ENCODE measurements at regions not wholly inside any gene's neighbourhood (a gene's known extent, or its start where the extent isn't known, plus 50 kb on each side); places are given as distances from the start of the nearest gene placed in this dataset.

DNA sequence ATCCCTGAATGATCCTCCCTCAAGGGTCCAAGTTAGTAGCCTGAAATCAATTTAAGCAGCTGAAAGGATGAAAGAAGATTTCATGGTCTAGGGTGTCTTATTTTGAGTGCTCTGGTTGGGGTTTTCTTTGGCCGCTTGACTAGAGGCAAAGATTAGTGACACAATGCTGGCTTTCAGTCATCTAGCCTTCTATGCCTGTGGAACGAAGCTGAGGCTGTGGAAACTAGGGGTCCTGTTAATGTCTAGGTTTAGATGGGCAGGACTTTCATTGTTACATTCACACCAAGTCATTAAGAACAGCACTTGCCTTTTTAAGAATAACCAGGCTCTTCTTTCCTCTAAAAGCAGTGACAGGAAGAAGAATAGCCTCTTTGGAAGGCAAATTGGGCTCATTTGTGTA lies 253.8 kb upstream of the E2F7 start:
- no TSS peak for BruUV-seq (replicated peaks)
- no peaks in the 10 kb centered on the region for H3K9me3 Mint-ChIP-seq (ENCODE audit: low read depth, unreplicated experiment)
- no peaks in the 10 kb centered on the region for H3K36me3 Mint-ChIP-seq (ENCODE audit: insufficient read depth, unreplicated experiment)
- H3K4me1 Mint-ChIP-seq (ENCODE audit: low read depth, unreplicated experiment) = no peaks in the 10 kb centered on the region
- TF ChIP-seq, protein P1, sequence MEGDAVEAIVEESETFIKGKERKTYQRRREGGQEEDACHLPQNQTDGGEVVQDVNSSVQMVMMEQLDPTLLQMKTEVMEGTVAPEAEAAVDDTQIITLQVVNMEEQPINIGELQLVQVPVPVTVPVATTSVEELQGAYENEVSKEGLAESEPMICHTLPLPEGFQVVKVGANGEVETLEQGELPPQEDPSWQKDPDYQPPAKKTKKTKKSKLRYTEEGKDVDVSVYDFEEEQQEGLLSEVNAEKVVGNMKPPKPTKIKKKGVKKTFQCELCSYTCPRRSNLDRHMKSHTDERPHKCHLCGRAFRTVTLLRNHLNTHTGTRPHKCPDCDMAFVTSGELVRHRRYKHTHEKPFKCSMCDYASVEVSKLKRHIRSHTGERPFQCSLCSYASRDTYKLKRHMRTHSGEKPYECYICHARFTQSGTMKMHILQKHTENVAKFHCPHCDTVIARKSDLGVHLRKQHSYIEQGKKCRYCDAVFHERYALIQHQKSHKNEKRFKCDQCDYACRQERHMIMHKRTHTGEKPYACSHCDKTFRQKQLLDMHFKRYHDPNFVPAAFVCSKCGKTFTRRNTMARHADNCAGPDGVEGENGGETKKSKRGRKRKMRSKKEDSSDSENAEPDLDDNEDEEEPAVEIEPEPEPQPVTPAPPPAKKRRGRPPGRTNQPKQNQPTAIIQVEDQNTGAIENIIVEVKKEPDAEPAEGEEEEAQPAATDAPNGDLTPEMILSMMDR (IDR thresholded peaks at IDR 0.05; ENCODE audit: unreplicated experiment) = no peak
- CTCF ChIA-PET = no interaction called here
- H3K27ac Mint-ChIP-seq (ENCODE audit: unreplicated experiment) = no peak overlapping the region
- no peaks in the 10 kb centered on the region for H3K27me3 Mint-ChIP-seq (ENCODE audit: unreplicated experiment)
- H3K4me3 Mint-ChIP-seq (ENCODE audit: low read depth, unreplicated experiment) = no peak overlapping the region
- DNase-seq = no peak
- intact Hi-C loops (cut with micrococcal nuclease; ENCODE audit: unreplicated experiment) = no loop called here

DNA sequence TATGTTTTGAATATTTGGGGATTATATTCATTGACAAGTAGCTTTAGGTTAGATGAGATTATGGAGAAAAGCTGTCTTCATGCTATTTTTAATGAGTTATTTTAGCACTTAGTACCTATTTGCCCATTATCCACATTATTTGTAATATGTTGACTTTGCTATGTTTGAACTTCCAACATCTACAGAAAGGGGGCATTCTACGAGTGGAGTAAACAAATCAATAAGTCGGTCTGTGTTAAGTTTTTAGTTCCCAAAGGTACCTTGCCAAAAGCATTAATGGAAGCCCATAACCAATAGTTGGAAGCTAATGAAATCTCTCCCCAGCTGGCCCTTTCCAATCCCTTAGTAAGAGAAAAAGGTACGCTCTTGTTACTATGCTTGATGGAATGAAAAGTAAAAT lies 250.0 kb upstream of the E2F7 start:
- Mint-ChIP-seq H3K36me3 (ENCODE audit: insufficient read depth, unreplicated experiment) (no peaks in the 10 kb centered on the region), H3K4me1 (ENCODE audit: low read depth, unreplicated experiment) (no peaks in the 10 kb centered on the region), H3K4me3 (ENCODE audit: low read depth, unreplicated experiment) (no peak overlapping the region), H3K27ac (ENCODE audit: unreplicated experiment) (no peak overlapping the region), H3K27me3 (ENCODE audit: unreplicated experiment) (no peaks in the 10 kb centered on the region), H3K9me3 (ENCODE audit: low read depth, unreplicated experiment) (no peaks in the 10 kb centered on the region)
- CTCF ChIA-PET = no interaction called here
- no TSS peak for BruUV-seq (replicated peaks)
- no peak for DNase-seq
- intact Hi-C loops (cut with micrococcal nuclease; ENCODE audit: unreplicated experiment) = no loop called here
- TF ChIP-seq, protein P1 (IDR thresholded peaks at IDR 0.05; ENCODE audit: unreplicated experiment) = no peak

DNA sequence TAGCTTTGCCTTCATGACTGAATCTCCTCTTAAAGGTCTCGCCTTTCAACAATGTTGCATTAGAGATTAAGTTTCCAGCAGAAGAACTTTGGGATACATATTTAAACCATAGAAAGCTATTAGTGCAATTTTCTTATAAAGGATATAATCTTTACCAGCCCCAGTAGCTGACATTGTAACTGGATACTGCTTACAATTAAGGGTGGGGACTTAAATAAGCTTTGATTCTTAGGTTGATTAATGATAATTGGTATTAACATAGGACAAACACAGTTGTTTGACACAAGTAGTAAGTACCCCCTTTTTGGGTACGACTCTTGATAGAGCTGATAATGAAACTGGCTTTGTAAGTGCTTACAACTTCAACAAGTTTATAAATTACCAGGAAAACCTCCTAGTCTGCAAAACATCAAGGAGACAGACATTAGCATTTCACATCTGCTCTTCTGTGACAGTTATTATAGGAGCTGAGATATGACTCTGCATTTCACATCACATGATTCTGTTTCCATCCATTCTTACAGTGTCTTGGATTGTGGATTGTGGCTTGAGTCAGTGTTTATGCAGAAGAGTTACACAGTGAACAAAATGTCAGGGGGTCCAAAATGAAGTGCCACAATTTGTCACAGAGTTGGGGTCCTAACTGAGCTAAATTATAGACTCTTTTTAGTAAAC lies 249.1 kb upstream of the E2F7 start:
- no TSS peak for BruUV-seq (replicated peaks)
- H3K4me3 Mint-ChIP-seq (ENCODE audit: low read depth, unreplicated experiment) = no peak overlapping the region
- H3K4me1 Mint-ChIP-seq (ENCODE audit: low read depth, unreplicated experiment) = no peaks in the 10 kb centered on the region
- CTCF ChIA-PET = interaction anchor here (1.5 kb wide), 1 partner anchor 10 kb away, joined by 5 read pairs; no protein-coding TSS in a partner anchor
- intact Hi-C loops (cut with micrococcal nuclease; ENCODE audit: unreplicated experiment) = no loop called here
- no peak overlapping the region for H3K27ac Mint-ChIP-seq (ENCODE audit: unreplicated experiment)
- H3K27me3 Mint-ChIP-seq (ENCODE audit: unreplicated experiment) = no peaks in the 10 kb centered on the region
- TF ChIP-seq, protein P1 (IDR thresholded peaks at IDR 0.05; ENCODE audit: unreplicated experiment) = no peak
- no peaks in the 10 kb centered on the region for H3K9me3 Mint-ChIP-seq (ENCODE audit: low read depth, unreplicated experiment)
- DNase-seq = no peak
- H3K36me3 Mint-ChIP-seq (ENCODE audit: insufficient read depth, unreplicated experiment) = no peaks in the 10 kb centered on the region

DNA sequence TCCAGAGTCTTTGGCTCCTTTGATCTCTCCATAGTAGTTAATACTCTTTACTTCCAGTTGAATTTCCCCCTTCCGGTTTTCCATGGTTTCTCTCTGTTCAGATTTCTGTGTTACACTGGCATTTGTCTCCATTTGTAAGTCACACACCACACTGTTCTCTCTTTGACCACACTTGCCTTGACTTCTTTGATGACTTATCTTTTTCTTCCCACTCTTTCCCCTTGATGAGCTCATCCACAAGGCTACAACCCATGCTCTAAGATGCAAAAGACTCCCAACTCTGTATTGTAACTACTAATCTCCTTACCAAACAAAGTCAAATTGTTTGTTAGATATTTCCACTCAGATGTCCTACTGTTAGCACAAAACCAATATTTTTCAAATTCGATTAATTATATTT lies 242.7 kb upstream of the E2F7 start:
- DNase-seq = no peak
- CTCF ChIA-PET = no interaction called here
- Mint-ChIP-seq H3K36me3 (ENCODE audit: insufficient read depth, unreplicated experiment) (no peaks in the 10 kb centered on the region), H3K27me3 (ENCODE audit: unreplicated experiment) (no peaks in the 10 kb centered on the region), H3K9me3 (ENCODE audit: low read depth, unreplicated experiment) (no peaks in the 10 kb centered on the region), H3K4me1 (ENCODE audit: low read depth, unreplicated experiment) (no peaks in the 10 kb centered on the region), H3K4me3 (ENCODE audit: low read depth, unreplicated experiment) (no peak overlapping the region), H3K27ac (ENCODE audit: unreplicated experiment) (no peak overlapping the region)
- intact Hi-C loops (cut with micrococcal nuclease; ENCODE audit: unreplicated experiment) = no loop called here
- no TSS peak for BruUV-seq (replicated peaks)
- TF ChIP-seq, protein P1 (IDR thresholded peaks at IDR 0.05; ENCODE audit: unreplicated experiment) = no peak
